Spleen (tissue), 7 donors: ENCODE measurements at regions not wholly inside any gene's neighbourhood (a gene's known extent, or its start where the extent isn't known, plus 50 kb on each side); places are given as distances from the start of the nearest gene placed in this dataset.

ENCODE experiments used
- POLR2A ChIP-seq, 3 donors: fragments of 450-650 bp; IDR thresholded peaks; one replicate each; pipeline ENCODE4 v1.5.1; 2017; ENCODE audit warnings: antibody characterized with exemption in 3 of 3, mild to moderate bottlenecking in 1 of 3
- POLR2AphosphoS5 ChIP-seq, 3 donors: sonication (generic); formaldehyde crosslinking; IDR thresholded peaks; one replicate each; pipeline ENCODE4 v1.5.1; 2017; ENCODE audit warnings: antibody characterized with exemption in 3 of 3
- TF ChIP-seq, protein P1 (sequence below), 11 experiments: fragments of 200-600 bp in 7 of 11; fragments of 450-650 bp in 4 of 11; sonication (generic) in 4 of 11; IDR thresholded peaks in 8 of 11; conservative IDR thresholded peaks in 3 of 11; 1 replicate in 7 of 11; 2 replicates in 4 of 11; pipeline versions ENCODE4 v1.4.0 to v1.8.0; 2016 to 2021; ENCODE audit warnings: antibody characterized with exemption in 11 of 11, inconsistent platforms in 4 of 11, mild to moderate bottlenecking in 1 of 11
- donor health status: DM: no; HTN: no; CAD: no; lungs with moderate emphysema.
- donor health status: DM: no; HTN: no; CAD: no.
- donor health status: DM: no; HTN: no; CAD: no.

- TF ChIP-seq, protein P1, sequence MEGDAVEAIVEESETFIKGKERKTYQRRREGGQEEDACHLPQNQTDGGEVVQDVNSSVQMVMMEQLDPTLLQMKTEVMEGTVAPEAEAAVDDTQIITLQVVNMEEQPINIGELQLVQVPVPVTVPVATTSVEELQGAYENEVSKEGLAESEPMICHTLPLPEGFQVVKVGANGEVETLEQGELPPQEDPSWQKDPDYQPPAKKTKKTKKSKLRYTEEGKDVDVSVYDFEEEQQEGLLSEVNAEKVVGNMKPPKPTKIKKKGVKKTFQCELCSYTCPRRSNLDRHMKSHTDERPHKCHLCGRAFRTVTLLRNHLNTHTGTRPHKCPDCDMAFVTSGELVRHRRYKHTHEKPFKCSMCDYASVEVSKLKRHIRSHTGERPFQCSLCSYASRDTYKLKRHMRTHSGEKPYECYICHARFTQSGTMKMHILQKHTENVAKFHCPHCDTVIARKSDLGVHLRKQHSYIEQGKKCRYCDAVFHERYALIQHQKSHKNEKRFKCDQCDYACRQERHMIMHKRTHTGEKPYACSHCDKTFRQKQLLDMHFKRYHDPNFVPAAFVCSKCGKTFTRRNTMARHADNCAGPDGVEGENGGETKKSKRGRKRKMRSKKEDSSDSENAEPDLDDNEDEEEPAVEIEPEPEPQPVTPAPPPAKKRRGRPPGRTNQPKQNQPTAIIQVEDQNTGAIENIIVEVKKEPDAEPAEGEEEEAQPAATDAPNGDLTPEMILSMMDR (IDR thresholded peaks at IDR 0.05 in 8 of 11, conservative IDR thresholded peaks at IDR 0.05 in 3 of 11) = no peak
- TF ChIP-seq POLR2A (IDR thresholded peaks at IDR 0.05) (no peak), POLR2AphosphoS5 (IDR thresholded peaks at IDR 0.05) (no peak)
Observed at GRCh38 chr20:54364919-54365318, 110.5 kb upstream of the DOK5 start.
